ENCODE measurements at regions not wholly inside any gene's neighbourhood (a gene's known extent, or its start where the extent isn't known, plus 50 kb on each side); places are given as distances from the start of the nearest gene placed in this dataset.

DNA sequence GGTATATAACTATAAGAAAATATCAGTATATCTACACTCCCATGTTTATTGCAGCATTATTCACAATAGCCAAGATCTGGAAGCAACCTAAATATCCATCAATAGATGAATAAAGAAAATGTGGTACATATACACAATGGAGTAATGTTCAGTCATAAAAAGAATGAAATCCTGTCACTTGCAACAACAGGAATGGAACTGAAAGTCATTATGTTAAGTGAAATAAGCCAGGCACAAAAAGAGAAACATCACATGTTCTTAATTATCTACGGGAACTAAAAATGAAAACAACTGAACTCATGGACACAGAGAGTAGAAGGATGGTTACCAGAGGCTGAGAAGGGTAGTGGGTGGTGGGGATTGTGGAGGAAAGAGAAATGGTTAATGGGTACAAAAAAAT lies 665.2 kb downstream of the TBC1D4 start:
- TF ChIP-seq, protein P1, sequence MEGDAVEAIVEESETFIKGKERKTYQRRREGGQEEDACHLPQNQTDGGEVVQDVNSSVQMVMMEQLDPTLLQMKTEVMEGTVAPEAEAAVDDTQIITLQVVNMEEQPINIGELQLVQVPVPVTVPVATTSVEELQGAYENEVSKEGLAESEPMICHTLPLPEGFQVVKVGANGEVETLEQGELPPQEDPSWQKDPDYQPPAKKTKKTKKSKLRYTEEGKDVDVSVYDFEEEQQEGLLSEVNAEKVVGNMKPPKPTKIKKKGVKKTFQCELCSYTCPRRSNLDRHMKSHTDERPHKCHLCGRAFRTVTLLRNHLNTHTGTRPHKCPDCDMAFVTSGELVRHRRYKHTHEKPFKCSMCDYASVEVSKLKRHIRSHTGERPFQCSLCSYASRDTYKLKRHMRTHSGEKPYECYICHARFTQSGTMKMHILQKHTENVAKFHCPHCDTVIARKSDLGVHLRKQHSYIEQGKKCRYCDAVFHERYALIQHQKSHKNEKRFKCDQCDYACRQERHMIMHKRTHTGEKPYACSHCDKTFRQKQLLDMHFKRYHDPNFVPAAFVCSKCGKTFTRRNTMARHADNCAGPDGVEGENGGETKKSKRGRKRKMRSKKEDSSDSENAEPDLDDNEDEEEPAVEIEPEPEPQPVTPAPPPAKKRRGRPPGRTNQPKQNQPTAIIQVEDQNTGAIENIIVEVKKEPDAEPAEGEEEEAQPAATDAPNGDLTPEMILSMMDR (IDR thresholded peaks at IDR 0.05 in 4 of 5, conservative IDR thresholded peaks at IDR 0.05 in 1 of 5) = no peak
- no peak for TF ChIP-seq POLR2A (IDR thresholded peaks at IDR 0.05)

Measured in gastrocnemius medialis (tissue), 4 donors.